DND-41 (cell line): ENCODE measurements at regions not wholly inside any gene's neighbourhood (a gene's known extent, or its start where the extent isn't known, plus 50 kb on each side); places are given as distances from the start of the nearest gene placed in this dataset.

Experiments used
- ATAC-seq: fragments of 200-7000 bp; cut with Tn5 transposase; 3 replicates; pipeline ENCODE4 v1.9.1; 2021; ENCODE audit warnings: low read depth; ENCODE audit not compliant: insufficient read depth
- DNase-seq: peaks from one replicate; pipeline ENCODE4 v3.0.0-alpha.2; 2020
- H2AFZ ChIP-seq: 2 replicates; pipeline ENCODE4 v1.6.0; 2012; ENCODE audit warnings: low read depth, low read length
- H3K27ac ChIP-seq: 2 replicates; pipeline ENCODE4 v1.5.1; 2012; ENCODE audit warnings: low read length, inconsistent platforms
- H3K27me3 ChIP-seq: fragments of 200-600 bp; sonication (generic); 2 replicates; pipeline ENCODE4 v1.6.0; 2012; ENCODE audit warnings: low read length, mild to moderate bottlenecking, inconsistent platforms; ENCODE audit not compliant: insufficient read depth, poor library complexity
- H3K36me3 ChIP-seq: 2 replicates; pipeline ENCODE4 v1.5.1; 2012; ENCODE audit warnings: low read length, inconsistent platforms; ENCODE audit not compliant: insufficient read depth
- H3K4me1 ChIP-seq: 2 replicates; pipeline ENCODE4 v1.5.1; 2012; ENCODE audit warnings: mild to moderate bottlenecking, low read length; ENCODE audit not compliant: insufficient read depth
- H3K4me2 ChIP-seq: 2 replicates; pipeline ENCODE4 v1.6.0; 2012; ENCODE audit warnings: mild to moderate bottlenecking, moderate library complexity, low read length, inconsistent platforms; ENCODE audit not compliant: insufficient read depth
- H3K4me3 ChIP-seq, 2 experiments: fragments of 200-600 bp in 1 of 2; shearing (Covaris generic) in 1 of 2; 2 replicates each; pipeline ENCODE4 v1.5.1; 2012 to 2016; ENCODE audit warnings: inconsistent platforms in 2 of 2, low read length in 2 of 2, mild to moderate bottlenecking in 2 of 2, low read depth in 1 of 2, moderate library complexity in 1 of 2
- H3K79me2 ChIP-seq: 2 replicates; pipeline ENCODE4 v1.6.0; 2012; ENCODE audit warnings: low read length, inconsistent platforms; ENCODE audit not compliant: insufficient read depth
- H3K9ac ChIP-seq: 2 replicates; pipeline ENCODE4 v1.6.0; 2012; ENCODE audit warnings: low read depth, mild to moderate bottlenecking, inconsistent platforms, low read length, moderate library complexity
- H3K9me3 ChIP-seq: 2 replicates; pipeline ENCODE4 v1.5.1; 2012; ENCODE audit warnings: low read length, moderate library complexity, mild to moderate bottlenecking, inconsistent platforms; ENCODE audit not compliant: insufficient read depth, severe bottlenecking
- H4K20me1 ChIP-seq: 2 replicates; pipeline ENCODE4 v1.6.0; 2012; ENCODE audit warnings: low read length; ENCODE audit not compliant: insufficient read depth
- CTCF ChIP-seq: IDR thresholded peaks from 2 replicates; pipeline ENCODE4 v1.5.1; 2012; ENCODE audit warnings: borderline replicate concordance, low read length, moderate library complexity, mild to moderate bottlenecking; ENCODE audit not compliant: poor library complexity, severe bottlenecking; ENCODE audit errors: extremely low read depth
- EZH2 ChIP-seq: IDR thresholded peaks from 3 replicates; pipeline ENCODE4 v1.6.1; 2012; ENCODE audit warnings: borderline replicate concordance, low read depth, mild to moderate bottlenecking, moderate library complexity, low read length, inconsistent platforms; ENCODE audit not compliant: severe bottlenecking

- Histone ChIP-seq H2AFZ (no peak overlapping the region), H3K9ac (no peak overlapping the region), H3K79me2 (no peaks in the 10 kb centered on the region), H3K27me3 (no peaks in the 10 kb centered on the region), H3K9me3 (no peaks in the 10 kb centered on the region), H4K20me1 (no peaks in the 10 kb centered on the region), H3K4me2 (no peak overlapping the region), H3K4me3 (no peak overlapping the region), H3K27ac (no peak overlapping the region), H3K36me3 (no peaks in the 10 kb centered on the region), H3K4me1 (no peaks in the 10 kb centered on the region)
- DNase-seq, result no peak
- ATAC-seq, result no peak
- TF ChIP-seq EZH2 (no peak), CTCF (no peak)
These were observed 59.4 kb upstream of the PRKG2 start for GRCh38 chr4:81274460-81274859.

GRCh38 chr4:81272671-81273070 lies 57.6 kb upstream of the PRKG2 start:
- no peak overlapping the region for H3K4me3 ChIP-seq
- no peak overlapping the region for H3K27ac ChIP-seq
- no peak for ATAC-seq
- no peaks in the 10 kb centered on the region for H3K9me3 ChIP-seq
- no peak for DNase-seq
- no peak overlapping the region for H3K4me2 ChIP-seq
- no peaks in the 10 kb centered on the region for H3K36me3 ChIP-seq
- H3K79me2 ChIP-seq, result no peaks in the 10 kb centered on the region
- TF ChIP-seq CTCF (no peak), EZH2 (no peak)
- no peaks in the 10 kb centered on the region for H3K4me1 ChIP-seq
- no peak overlapping the region for H3K9ac ChIP-seq
- H3K27me3 ChIP-seq, result no peaks in the 10 kb centered on the region
- no peaks in the 10 kb centered on the region for H4K20me1 ChIP-seq
- H2AFZ ChIP-seq, result no peak overlapping the region
